ENCODE measurements at regions not wholly inside any gene's neighbourhood (a gene's known extent, or its start where the extent isn't known, plus 50 kb on each side); places are given as distances from the start of the nearest gene placed in this dataset.
"Not testable (repeated sequence)": the region's sequence is repeated elsewhere in the genome, so short reads cannot be mapped to it uniquely, and the experiment has no call there.

DNA sequence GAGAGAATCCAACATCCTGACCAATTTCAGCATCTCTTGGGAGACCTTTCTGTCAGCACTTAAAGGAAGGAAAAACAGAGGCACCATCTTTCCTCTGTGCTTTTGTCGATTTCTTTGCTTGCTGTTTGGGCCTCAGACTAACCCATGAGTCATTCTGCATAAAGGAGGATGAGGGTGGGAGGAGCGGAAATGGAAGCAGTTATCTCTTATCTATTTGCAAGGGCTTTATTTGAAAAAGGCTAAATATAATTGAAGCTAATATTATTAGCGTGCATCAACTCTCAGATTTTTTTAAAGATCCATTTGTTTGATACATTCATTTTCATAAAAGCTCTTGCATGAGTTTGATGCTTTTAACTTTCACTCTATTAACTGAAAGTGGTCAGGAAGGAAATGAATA lies 72.9 kb downstream of the ZNF622 start:
- no peak for DNase-seq

- no peak for DNase-seq
Observed at GRCh38 chr5:16391858-16392649, 73.5 kb downstream of the ZNF622 start.

GRCh38 chr5:16390825-16391224 lies 74.8 kb downstream of the ZNF622 start:
- no peak for DNase-seq

DNA sequence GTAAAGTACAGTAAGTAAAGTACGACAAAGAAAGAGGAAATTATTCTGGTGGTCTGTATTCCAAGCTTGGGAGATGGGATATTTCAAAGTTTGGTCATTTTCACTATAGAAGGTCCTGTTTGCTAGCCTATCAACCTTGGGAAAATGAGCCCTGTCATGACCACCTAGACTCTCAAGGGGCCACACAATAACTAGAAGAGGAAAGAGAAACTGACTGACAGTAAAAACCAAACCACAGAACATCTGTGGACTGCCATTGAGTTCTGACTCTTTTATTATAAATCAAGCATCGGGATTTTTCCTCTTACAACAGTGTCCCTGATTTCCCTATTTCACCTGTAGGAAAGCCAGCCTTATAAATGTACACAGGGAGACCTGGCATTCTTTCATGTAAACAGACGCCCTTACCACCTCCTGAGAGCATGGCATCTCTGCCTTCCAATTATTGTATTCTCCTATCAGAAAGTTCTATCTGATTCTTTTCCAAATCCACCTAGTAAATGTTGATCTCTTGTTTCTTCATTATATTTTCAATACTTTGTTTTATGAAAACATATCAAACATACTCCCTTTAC lies 80.0 kb downstream of the ZNF622 start:
- DNase-seq = peak; percentile 3

DNA sequence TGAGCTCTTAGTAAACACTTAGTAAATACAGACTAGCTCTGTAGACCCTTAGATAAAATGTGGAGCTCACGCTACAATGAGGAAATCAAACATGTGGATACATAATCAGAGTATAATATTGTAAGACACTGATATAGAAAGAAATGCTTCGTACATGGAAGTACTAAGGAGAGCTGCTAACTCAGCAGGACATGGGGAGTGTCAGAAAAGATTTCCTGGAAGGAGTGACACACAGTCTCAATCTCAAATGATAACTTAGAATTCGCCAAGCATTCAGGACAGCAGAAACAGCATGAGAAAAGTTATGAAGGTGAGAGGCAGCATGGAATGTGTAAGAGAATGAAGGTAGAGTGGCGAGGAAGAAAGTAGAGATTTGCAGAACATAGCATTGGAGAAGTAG lies 80.8 kb downstream of the ZNF622 start:
- no peak for DNase-seq

GRCh38 chr5:16384222-16384621 lies 81.4 kb downstream of the ZNF622 start:
- DNase-seq = no peak

DNA sequence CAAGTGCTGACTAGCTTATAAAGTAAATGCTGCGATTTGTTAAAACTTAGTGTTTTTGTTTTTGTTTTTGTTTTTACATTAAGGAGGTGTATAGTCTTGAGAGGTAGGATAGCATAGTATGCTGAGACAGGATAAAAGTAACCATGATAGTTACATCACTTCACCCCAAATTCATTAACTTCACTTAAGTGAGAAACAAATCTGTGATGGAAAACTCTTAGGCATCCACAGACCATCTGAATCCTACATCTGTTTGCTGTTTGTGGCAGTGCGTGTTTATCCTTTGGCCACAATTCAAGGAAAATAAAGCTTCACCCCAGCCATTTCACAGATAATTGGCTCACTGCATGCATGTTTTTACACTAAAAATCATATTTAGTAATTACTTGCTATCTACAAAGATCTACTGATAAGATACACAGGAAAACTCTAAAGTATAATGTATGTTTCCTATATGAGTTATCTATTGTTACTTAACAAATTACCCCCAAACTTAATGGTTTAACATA lies 82.0 kb downstream of the ZNF622 start:
- DNase-seq = no peak

- no peak for DNase-seq
Observed at GRCh38 chr5:16382047-16382446, 83.6 kb downstream of the ZNF622 start.

GRCh38 chr5:16378762-16379161 lies 86.8 kb downstream of the ZNF622 start:
- DNase-seq = no peak

DNA sequence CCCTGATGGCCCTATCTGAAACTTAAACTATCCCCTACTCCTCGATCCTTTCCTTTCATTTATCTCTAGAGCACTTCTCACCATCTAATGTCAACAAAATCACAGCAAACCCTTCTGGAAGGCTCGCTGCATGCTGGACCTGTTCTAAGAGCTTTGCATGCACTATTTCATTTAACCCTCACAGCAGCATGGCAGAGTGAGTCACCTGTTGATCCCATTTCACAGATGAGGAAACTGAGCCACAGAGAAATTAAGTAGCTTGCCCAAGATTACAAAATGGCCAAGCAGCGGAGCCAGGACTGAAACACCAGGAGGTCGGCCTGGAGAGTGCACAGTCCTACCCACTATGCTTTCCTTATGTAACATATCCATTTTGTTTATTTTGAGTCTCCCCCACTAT lies 93.1 kb downstream of the ZNF622 start:
- no peak for DNase-seq

GRCh38 chr5:16366491-16366890 lies 99.1 kb downstream of the ZNF622 start:
- DNase-seq = no peak

DNA sequence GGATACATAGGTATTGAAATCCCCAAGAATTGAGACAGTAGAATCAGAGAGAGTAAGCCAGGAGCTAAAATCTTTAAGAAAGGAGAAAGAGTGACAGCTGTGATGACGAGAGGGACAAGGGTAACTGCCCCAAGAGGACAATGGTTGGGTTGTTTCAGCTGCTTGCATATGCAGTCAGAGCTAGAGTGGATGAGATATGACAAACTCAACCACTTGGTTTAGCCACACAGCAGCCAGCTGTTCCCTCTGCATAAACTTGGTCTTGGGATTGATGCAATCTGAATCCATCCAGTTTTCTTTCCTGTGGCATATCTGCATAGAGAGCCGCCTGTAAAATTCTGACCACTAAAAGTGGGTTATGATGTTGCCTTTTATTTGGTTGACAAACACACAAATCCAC lies 100.7 kb downstream of the ZNF622 start:
- DNase-seq = no peak

GRCh38 chr5:16353439-16353838 lies 112.2 kb downstream of the ZNF622 start:
- not testable (repeated sequence) for DNase-seq

GRCh38 chr5:16350816-16351215 lies 114.8 kb downstream of the ZNF622 start:
- DNase-seq = peak; percentile 72

- DNase-seq = no peak
Observed at GRCh38 chr5:16346380-16346779, 119.2 kb downstream of the ZNF622 start.

DNA sequence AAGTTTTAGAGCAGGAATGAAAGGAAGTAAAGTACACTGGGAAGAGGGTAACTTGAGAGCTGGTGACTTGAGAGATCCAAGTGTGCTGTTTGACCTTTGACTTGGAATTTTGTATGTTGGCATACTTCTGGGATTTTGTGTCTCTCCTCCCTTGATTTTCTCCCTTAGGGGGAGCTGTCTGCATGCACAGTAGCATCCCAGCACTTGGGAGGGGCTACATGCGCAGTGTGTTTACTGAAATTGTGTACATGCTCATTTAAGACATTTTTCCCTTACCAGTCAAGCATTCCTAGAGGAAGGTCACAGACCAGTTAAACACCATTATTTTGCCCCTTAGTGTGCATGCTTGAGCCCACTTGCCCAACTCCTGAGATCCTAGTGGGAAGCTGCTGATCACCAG lies 120.1 kb downstream of the ZNF622 start:
- DNase-seq = no peak

GRCh38 chr5:16326137-16326536 lies 139.5 kb downstream of the ZNF622 start:
- no peak for DNase-seq

DNA sequence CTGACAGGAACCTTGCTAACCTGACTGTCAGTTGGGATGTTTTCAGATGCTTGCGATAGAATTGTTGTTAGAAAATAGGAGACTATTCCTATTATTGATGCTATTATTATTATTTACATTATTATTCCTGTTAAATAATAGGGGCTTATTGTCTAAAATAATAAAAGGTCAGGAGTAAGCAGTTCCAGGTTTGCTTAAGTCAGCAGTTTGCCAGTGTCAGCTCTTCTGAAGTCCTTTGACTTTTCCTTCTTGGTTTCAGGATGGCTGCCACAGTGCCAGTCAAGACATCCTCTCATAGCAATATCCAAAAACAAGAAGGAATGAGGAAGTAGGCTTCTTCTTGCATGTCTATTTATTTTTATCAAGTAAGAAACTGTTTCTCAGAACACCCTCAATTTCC lies 141.7 kb upstream of the MARCHF11 start:
- no peak for DNase-seq

DNA sequence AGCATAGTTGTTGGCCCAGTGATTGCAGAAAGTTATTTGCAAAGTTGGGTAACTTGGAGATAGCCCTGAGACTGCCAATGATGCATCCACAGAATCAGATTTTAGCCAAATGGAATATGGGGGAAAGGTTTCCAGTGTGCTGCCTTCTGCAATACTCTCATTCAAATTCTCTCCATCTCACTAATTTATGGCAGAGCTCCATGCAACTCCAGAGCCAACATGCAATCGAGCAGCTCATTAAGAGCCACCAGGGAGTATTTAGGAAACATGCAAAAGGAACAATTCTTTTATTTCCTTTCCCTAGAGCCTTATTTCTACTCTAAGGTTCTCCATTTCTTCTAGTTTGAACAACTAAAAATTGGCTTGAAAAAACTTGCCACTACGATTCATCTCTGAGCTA lies 135.9 kb upstream of the MARCHF11 start:
- DNase-seq = no peak

DNA sequence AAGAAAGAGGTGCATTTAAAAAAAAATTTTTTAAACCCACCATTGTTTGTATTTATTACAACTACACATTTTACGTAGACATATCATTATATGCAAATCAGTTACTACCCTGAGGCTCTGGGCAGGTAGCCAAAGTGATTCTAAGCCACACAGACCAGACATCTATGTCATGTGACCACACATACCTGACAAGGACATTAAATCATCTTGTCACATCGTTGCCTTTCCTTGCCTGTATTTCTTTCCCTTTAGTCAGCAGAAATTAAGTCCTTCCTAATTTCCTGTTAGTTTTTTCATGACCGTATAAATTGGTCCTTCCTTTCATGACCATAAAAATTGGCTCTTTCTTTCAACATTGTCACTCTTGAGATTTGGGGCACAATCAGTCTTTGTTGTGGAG lies 134.2 kb upstream of the MARCHF11 start:
- peak; percentile 51 for DNase-seq

GRCh38 chr5:16312785-16313184 lies 133.2 kb upstream of the MARCHF11 start:
- no peak for DNase-seq

DNA sequence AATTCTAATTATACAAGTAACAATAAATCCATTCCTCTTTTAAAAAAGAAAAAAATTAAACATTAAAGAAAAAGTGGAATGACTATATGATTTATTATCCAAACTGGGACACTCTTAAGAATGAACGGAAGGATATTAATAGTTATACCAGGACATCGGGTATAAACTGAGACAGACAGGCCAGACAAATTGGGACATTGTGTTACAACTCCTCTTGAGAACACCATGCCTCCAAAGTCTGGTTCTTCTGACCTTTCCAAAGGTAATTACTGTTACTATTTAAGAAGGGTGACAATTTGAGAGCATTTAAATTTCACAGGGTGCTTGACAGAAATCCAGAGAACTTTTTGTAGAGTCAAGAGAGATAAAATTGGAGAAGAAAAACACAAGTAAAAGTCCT lies 132.1 kb upstream of the MARCHF11 start:
- DNase-seq = no peak

GRCh38 chr5:16306812-16307211 lies 127.2 kb upstream of the MARCHF11 start:
- no peak for DNase-seq

DNA sequence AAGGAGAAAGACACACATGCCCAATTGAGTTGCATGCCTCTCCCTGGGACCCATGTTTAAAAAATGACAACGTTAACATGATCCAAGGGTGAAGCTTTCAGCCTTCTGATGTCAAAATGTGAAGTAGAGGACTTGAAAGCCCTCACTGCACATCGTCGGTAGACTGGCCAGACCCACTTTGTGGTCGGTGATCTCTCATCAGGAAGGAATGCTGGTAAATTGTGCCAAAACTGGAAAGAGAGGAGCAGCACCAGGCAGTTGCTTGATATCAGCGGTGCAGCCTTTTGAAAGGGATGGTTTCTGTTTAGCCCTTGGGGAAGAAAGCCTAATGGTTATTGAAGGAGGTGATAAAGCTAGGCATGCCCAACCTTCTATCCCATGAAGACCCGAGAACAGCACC lies 125.3 kb upstream of the MARCHF11 start:
- DNase-seq = no peak

GRCh38 chr5:16296946-16297345 lies 117.4 kb upstream of the MARCHF11 start:
- no peak for DNase-seq
